Ishikawa (cell line): ENCODE measurements at regions not wholly inside any gene's neighbourhood (a gene's known extent, or its start where the extent isn't known, plus 50 kb on each side); places are given as distances from the start of the nearest gene placed in this dataset.

ENCODE experiments used
- CREB1 ChIP-seq: IDR thresholded peaks from 2 replicates; pipeline ENCODE4 v1.6.1; 2012; ENCODE audit warnings: low read depth
- EP300 ChIP-seq: IDR thresholded peaks from 2 replicates; pipeline ENCODE4 v1.6.1; 2012; ENCODE audit warnings: borderline replicate concordance
- FOXM1 ChIP-seq: IDR thresholded peaks from 2 replicates; pipeline ENCODE4 v1.6.1; 2012; ENCODE audit warnings: low read depth, borderline replicate concordance
- RAD21 ChIP-seq: IDR thresholded peaks from 2 replicates; pipeline ENCODE4 v1.6.1; 2012; ENCODE audit warnings: low read depth
- TCF12 ChIP-seq: IDR thresholded peaks from 2 replicates; pipeline ENCODE4 v1.6.1; 2012; ENCODE audit warnings: low read depth
- YY1 ChIP-seq: IDR thresholded peaks from 2 replicates; pipeline ENCODE4 v1.6.1; 2012; ENCODE audit warnings: low read depth
- ZBTB7A ChIP-seq: IDR thresholded peaks from 2 replicates; pipeline ENCODE4 v1.6.1; 2012; ENCODE audit warnings: low read depth
- TF ChIP-seq, protein P1 (sequence below): IDR thresholded peaks from 2 replicates; pipeline ENCODE4 v1.6.1; 2012; ENCODE audit warnings: low read depth, mild to moderate bottlenecking

DNA sequence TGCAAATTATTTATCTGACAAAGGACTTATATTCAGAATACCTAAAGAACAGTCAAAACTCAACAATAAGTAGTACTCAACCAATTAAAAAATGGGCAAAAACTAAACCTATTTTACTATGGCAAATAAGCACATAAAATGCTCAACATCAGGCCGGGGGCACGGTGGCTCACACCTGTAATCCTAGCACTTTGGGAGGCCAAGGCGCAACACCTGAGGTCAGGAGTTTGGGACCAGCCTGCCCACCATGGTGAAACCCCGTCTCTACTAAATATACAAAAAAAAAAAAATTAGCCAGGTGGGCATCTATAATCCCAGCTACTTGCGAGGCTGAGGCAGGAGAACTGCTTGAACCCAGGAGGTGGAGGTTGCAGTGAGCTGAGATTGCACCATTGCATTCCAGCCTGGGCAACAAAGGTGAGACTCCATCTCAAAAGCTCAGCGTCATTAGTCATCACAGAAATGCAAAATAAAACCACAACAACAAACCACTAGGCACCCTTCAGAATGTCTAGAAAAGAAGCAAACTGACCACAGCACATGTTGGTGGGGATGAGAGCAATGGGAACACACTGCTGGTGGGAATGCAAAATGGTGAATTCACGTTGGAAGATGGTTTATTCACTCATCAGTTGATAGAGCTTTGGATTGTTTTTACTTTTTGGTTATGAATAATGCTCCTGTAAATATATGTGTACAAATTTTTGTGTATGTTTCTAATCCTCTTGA lies 180.6 kb upstream of the SOX1 start:
- TF ChIP-seq RAD21, result no peak
- TF ChIP-seq CREB1, result no peak
- TF ChIP-seq, protein P1, sequence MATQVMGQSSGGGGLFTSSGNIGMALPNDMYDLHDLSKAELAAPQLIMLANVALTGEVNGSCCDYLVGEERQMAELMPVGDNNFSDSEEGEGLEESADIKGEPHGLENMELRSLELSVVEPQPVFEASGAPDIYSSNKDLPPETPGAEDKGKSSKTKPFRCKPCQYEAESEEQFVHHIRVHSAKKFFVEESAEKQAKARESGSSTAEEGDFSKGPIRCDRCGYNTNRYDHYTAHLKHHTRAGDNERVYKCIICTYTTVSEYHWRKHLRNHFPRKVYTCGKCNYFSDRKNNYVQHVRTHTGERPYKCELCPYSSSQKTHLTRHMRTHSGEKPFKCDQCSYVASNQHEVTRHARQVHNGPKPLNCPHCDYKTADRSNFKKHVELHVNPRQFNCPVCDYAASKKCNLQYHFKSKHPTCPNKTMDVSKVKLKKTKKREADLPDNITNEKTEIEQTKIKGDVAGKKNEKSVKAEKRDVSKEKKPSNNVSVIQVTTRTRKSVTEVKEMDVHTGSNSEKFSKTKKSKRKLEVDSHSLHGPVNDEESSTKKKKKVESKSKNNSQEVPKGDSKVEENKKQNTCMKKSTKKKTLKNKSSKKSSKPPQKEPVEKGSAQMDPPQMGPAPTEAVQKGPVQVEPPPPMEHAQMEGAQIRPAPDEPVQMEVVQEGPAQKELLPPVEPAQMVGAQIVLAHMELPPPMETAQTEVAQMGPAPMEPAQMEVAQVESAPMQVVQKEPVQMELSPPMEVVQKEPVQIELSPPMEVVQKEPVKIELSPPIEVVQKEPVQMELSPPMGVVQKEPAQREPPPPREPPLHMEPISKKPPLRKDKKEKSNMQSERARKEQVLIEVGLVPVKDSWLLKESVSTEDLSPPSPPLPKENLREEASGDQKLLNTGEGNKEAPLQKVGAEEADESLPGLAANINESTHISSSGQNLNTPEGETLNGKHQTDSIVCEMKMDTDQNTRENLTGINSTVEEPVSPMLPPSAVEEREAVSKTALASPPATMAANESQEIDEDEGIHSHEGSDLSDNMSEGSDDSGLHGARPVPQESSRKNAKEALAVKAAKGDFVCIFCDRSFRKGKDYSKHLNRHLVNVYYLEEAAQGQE, result no peak
- TF ChIP-seq ZBTB7A, result no peak
- TF ChIP-seq EP300, result no peak
- no peak for TF ChIP-seq TCF12
- TF ChIP-seq FOXM1, result no peak
- TF ChIP-seq YY1, result no peak
